GM18951 (cell line): ENCODE measurements at regions not wholly inside any gene's neighbourhood (a gene's known extent, or its start where the extent isn't known, plus 50 kb on each side); places are given as distances from the start of the nearest gene placed in this dataset.

Source experiments
- POLR2A ChIP-seq: IDR thresholded peaks from 4 replicates; pipeline ENCODE4 v1.6.1; 2011; ENCODE audit warnings: mild to moderate bottlenecking; ENCODE audit not compliant: insufficient read length, insufficient read depth; ENCODE audit errors: extremely low read depth
- in situ Hi-C: fragments of 300-500 bp; cut with MboI; formaldehyde crosslinking; loops from one replicate; pipeline ENCODE4 v1.12.0; 2022; ENCODE audit warnings: low sequenced_read_pairs, mixed read lengths, inconsistent platforms; ENCODE audit not compliant: unreplicated experiment

GRCh38 chr4:135098061-135098460 lies 896.5 kb upstream of the PABPC4L start:
- TF ChIP-seq POLR2A, result no peak
- in situ Hi-C loops, result no loop called here

- TF ChIP-seq POLR2A, result no peak
- in situ Hi-C loops, result no loop called here
Observed at GRCh38 chr4:135073389-135073788, 871.8 kb upstream of the PABPC4L start.

GRCh38 chr4:135072553-135072952 lies 871.0 kb upstream of the PABPC4L start:
- in situ Hi-C loops, result no loop called here
- no peak for TF ChIP-seq POLR2A

- in situ Hi-C loops, result no loop called here
- TF ChIP-seq POLR2A, result no peak
Observed at GRCh38 chr4:135065366-135065765, 863.8 kb upstream of the PABPC4L start.

GRCh38 chr4:135050086-135050717 lies 848.6 kb upstream of the PABPC4L start:
- in situ Hi-C loops, result no loop called here
- no peak for TF ChIP-seq POLR2A

GRCh38 chr4:135032670-135033069 lies 831.1 kb upstream of the PABPC4L start:
- no peak for TF ChIP-seq POLR2A
- in situ Hi-C loops, result no loop called here

GRCh38 chr4:135015771-135016170 lies 814.2 kb upstream of the PABPC4L start:
- no peak for TF ChIP-seq POLR2A
- in situ Hi-C loops, result no loop called here

- in situ Hi-C loops, result no loop called here
Observed at GRCh38 chr4:135007400-135007799, 805.8 kb upstream of the PABPC4L start.

GRCh38 chr4:134999169-134999568 lies 797.6 kb upstream of the PABPC4L start:
- no peak for TF ChIP-seq POLR2A
- in situ Hi-C loops, result no loop called here

More at GRCh38 chr4:135007400-135007799, 805.8 kb upstream of the PABPC4L start:
- no peak for TF ChIP-seq POLR2A

- no peak for TF ChIP-seq POLR2A
- in situ Hi-C loops, result no loop called here
Observed at GRCh38 chr4:134961963-134962362, 760.4 kb upstream of the PABPC4L start.

GRCh38 chr4:134958862-134959261 lies 757.3 kb upstream of the PABPC4L start:
- no peak for TF ChIP-seq POLR2A
- in situ Hi-C loops, result no loop called here

GRCh38 chr4:134955059-134955458 lies 753.5 kb upstream of the PABPC4L start:
- in situ Hi-C loops, result no loop called here
- no peak for TF ChIP-seq POLR2A

- in situ Hi-C loops, result no loop called here
- TF ChIP-seq POLR2A, result no peak
Observed at GRCh38 chr4:134952775-134953174, 751.2 kb upstream of the PABPC4L start.

- in situ Hi-C loops, result no loop called here
- no peak for TF ChIP-seq POLR2A
Observed at GRCh38 chr4:134952305-134952704, 750.7 kb upstream of the PABPC4L start.
